ENCODE measurements at regions not wholly inside any gene's neighbourhood (a gene's known extent, or its start where the extent isn't known, plus 50 kb on each side); places are given as distances from the start of the nearest gene placed in this dataset.

- DNase-seq (ENCODE audit: low spot score): no peak
- H3K9me3 Mint-ChIP-seq: no peaks in the 10 kb centered on the region
- no peaks in the 10 kb centered on the region for H3K36me3 Mint-ChIP-seq (ENCODE audit: low read depth)
- no peaks in the 10 kb centered on the region for H3K27me3 Mint-ChIP-seq (ENCODE audit: low read depth)
- H3K4me3 Mint-ChIP-seq: no peak overlapping the region
- no peak overlapping the region for H3K27ac Mint-ChIP-seq
- no peaks in the 10 kb centered on the region for H3K4me1 Mint-ChIP-seq (ENCODE audit: low read depth)
Observed at GRCh38 chr3:159165961-159166360, 364.1 kb downstream of the MFSD1 start.

DNA sequence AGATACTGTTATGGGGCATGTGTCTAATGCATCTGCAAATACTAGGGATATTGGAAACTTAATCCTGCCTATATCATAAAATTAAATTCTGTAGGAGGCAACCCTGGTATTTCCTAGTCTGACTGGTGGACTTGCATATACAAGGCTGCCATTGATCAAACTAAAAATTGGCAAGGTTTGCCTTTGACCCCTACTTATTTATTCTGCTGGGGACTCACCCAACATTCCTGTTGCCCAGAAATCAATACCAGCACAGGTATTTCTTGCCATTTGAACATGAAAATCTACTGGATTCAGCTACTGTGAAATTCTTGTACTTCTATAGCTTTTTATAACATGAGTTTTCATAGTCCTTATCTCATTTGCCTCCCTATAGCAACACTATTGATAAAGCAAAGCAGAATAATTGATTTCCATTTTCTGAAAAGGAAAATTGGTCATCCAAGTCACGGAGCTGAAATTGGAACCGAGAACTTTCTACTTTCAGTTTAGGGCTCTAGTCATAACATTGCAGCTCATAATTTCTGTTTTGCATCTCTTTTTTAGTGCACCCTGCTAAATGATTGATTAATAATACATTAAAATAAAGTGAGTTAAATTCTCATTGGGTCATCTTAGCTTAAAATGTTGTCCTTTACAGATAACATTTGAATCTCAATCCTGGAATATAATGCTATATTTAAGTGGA, 365.2 kb downstream of the MFSD1 start:
- no peaks in the 10 kb centered on the region for H3K27me3 Mint-ChIP-seq (ENCODE audit: low read depth)
- H3K4me1 Mint-ChIP-seq (ENCODE audit: low read depth): no peaks in the 10 kb centered on the region
- H3K9me3 Mint-ChIP-seq: no peaks in the 10 kb centered on the region
- no peaks in the 10 kb centered on the region for H3K36me3 Mint-ChIP-seq (ENCODE audit: low read depth)
- DNase-seq (ENCODE audit: low spot score): no peak
- no peak overlapping the region for H3K4me3 Mint-ChIP-seq
- H3K27ac Mint-ChIP-seq: no peak overlapping the region

- no peaks in the 10 kb centered on the region for H3K4me1 Mint-ChIP-seq (ENCODE audit: low read depth)
- H3K27ac Mint-ChIP-seq: no peak overlapping the region
- H3K27me3 Mint-ChIP-seq (ENCODE audit: low read depth): no peaks in the 10 kb centered on the region
- DNase-seq (ENCODE audit: low spot score): no peak
- no peak overlapping the region for H3K4me3 Mint-ChIP-seq
- no peaks in the 10 kb centered on the region for H3K9me3 Mint-ChIP-seq
- H3K36me3 Mint-ChIP-seq (ENCODE audit: low read depth): no peaks in the 10 kb centered on the region
Observed at GRCh38 chr3:159168788-159169187, 366.9 kb downstream of the MFSD1 start.

GRCh38 chr3:159169828-159170227, 368.0 kb downstream of the MFSD1 start:
- Mint-ChIP-seq H3K9me3 (no peaks in the 10 kb centered on the region), H3K4me3 (no peak overlapping the region), H3K27me3 (ENCODE audit: low read depth) (no peaks in the 10 kb centered on the region), H3K27ac (no peak overlapping the region), H3K36me3 (ENCODE audit: low read depth) (no peaks in the 10 kb centered on the region), H3K4me1 (ENCODE audit: low read depth) (no peaks in the 10 kb centered on the region)
- no peak for DNase-seq (ENCODE audit: low spot score)

GRCh38 chr3:159170436-159171003, 368.7 kb downstream of the MFSD1 start:
- Mint-ChIP-seq H3K36me3 (ENCODE audit: low read depth) (no peaks in the 10 kb centered on the region), H3K4me3 (no peak overlapping the region), H3K27ac (no peak overlapping the region), H3K9me3 (no peaks in the 10 kb centered on the region), H3K27me3 (ENCODE audit: low read depth) (no peaks in the 10 kb centered on the region), H3K4me1 (ENCODE audit: low read depth) (no peaks in the 10 kb centered on the region)
- DNase-seq (ENCODE audit: low spot score): no peak

DNA sequence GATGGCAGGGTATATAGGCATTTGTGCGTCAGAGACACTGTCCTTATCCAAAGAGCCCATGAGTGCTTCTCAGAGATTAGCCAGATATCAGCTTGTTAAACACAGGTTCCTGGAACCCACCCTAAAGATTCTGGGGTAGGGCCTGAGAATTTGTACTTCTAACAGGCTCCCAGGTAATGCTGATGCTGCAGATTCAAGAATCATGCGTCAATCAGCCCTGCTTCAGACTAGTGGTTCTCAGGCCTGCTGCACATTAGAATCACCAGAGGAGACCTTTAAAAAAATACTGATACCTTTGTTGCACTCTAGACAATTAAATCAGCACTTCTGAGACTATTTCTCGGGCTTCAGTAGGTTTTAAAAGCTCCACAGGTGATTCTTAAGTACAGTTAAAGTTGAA, 369.5 kb downstream of the MFSD1 start:
- H3K27me3 Mint-ChIP-seq (ENCODE audit: low read depth): no peaks in the 10 kb centered on the region
- no peak overlapping the region for H3K4me3 Mint-ChIP-seq
- no peaks in the 10 kb centered on the region for H3K4me1 Mint-ChIP-seq (ENCODE audit: low read depth)
- no peaks in the 10 kb centered on the region for H3K9me3 Mint-ChIP-seq
- H3K27ac Mint-ChIP-seq: no peak overlapping the region
- DNase-seq (ENCODE audit: low spot score): no peak
- no peaks in the 10 kb centered on the region for H3K36me3 Mint-ChIP-seq (ENCODE audit: low read depth)

DNA sequence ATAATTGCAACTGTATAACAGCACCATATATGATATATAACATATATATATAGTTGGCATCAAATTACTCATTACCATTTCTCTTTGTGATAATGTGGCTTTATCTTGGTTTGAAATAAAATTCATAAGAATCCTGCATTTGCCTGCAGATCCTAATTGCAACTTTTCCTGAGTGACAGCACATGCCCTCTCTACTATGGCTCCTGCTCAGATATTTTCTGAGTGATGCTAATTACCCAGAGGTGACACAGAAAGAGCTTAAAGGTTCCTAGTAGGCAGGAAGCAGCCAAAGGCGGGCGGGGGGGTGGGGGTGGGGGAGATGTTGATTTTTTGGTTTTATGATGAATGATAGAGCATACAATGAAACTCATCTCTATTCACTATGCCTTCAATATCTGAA, 370.6 kb downstream of the MFSD1 start:
- DNase-seq (ENCODE audit: low spot score): no peak
- no peaks in the 10 kb centered on the region for H3K27me3 Mint-ChIP-seq (ENCODE audit: low read depth)
- H3K4me1 Mint-ChIP-seq (ENCODE audit: low read depth): no peaks in the 10 kb centered on the region
- no peaks in the 10 kb centered on the region for H3K9me3 Mint-ChIP-seq
- H3K4me3 Mint-ChIP-seq: no peak overlapping the region
- H3K36me3 Mint-ChIP-seq (ENCODE audit: low read depth): no peaks in the 10 kb centered on the region
- H3K27ac Mint-ChIP-seq: no peak overlapping the region

DNA sequence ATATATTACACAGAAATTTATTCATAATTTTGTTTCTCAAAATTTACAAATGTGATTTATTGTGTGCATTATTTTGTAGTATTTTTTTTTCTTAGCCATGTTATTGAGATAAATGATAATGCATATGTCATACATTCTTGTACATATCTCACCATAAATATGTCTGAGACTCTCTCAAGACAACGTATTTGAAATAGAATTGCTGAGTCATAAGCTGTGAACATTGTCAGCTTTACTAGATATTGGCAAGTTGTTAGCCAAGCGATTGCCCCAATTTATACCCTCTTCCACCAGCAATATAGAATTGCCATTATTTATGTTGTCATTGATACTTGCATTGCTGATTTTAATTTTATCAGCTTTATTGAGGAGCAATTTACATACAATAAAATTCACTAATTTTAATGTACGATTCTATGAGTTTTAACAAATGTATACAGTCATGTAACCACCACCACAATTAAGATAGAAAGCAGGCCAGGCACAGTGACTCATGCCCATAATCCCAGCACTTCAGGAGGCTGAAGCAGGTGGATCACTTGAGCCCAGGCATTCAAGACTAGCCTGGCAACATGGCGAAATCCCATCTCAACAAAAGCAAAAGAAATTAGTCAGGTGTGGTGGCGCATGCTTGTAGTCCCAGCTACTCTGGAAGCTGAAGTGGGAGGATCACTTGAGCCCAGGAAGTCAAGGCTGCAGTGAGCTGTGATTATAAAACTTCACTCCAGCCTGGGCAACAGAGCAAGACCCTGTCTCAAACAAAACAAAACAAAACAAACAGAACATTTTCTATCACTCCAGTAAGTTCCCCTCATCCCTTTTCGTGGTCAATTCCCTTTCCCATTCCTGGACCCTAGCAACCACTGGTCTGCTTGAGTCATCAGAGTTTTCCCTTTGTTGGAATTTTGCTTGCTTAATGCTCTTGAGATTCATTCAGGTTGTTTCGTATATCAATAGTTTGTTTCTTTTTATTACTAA, 373.1 kb downstream of the MFSD1 start:
- Mint-ChIP-seq H3K27me3 (ENCODE audit: low read depth) (no peaks in the 10 kb centered on the region), H3K27ac (no peak overlapping the region), H3K4me1 (ENCODE audit: low read depth) (no peaks in the 10 kb centered on the region), H3K36me3 (ENCODE audit: low read depth) (no peaks in the 10 kb centered on the region), H3K4me3 (no peak overlapping the region), H3K9me3 (no peaks in the 10 kb centered on the region)
- no peak for DNase-seq (ENCODE audit: low spot score)

DNA sequence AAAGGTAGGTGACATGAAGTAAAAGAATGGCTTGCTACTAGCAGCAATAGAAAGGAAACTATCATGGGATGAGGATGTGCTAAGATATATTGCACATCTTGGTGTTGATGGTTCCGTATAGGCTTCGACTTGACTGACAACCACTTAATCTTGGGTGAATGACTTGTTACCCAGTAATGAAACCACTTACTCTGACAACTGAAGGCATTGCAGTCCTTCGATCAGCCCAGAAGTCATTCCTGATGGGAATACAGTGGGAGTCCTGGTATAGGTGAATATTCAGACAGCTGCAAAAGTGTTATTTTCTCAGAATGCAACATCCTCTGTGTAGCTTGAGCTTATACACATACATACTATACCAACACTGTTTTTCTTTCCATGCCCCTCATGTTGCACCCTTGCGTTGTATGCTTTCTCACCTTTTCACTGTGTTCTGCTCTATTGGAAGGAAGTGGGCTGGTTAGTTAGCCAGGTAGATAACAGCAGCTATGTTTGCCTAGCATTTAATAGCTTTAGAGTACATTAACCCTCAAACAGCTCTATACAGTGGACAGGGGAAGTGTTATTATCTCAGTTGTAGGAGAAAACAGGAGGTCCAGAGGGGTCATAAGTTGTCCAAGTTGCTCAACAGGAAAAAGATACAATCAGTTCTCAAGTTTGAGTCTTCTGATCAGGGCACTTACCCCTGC, 376.5 kb downstream of the MFSD1 start:
- DNase-seq (ENCODE audit: low spot score): no peak
- Mint-ChIP-seq H3K36me3 (ENCODE audit: low read depth) (no peaks in the 10 kb centered on the region), H3K27ac (no peak overlapping the region), H3K27me3 (ENCODE audit: low read depth) (no peaks in the 10 kb centered on the region), H3K9me3 (no peaks in the 10 kb centered on the region), H3K4me1 (ENCODE audit: low read depth) (no peaks in the 10 kb centered on the region), H3K4me3 (no peak overlapping the region)

DNA sequence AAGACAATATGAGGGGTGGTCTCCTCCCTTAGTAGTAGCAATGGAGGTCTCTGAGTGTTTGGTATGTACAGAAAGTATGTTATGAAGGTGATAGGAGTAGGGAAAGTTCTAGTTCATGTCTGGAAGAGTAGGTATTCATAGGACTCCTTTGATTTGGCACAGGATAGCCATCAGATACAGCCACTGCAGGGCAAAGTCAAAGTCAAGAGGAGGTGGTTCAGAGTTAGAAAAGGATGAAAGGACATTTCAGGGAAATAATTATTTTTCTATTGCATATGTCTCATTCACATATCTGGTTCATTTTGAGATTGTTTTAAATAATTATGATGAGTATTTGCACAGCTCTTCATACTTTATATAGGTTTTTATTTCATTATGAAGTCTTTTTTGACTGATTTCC, 381.1 kb downstream of the MFSD1 start:
- no peak overlapping the region for H3K27ac Mint-ChIP-seq
- H3K27me3 Mint-ChIP-seq (ENCODE audit: low read depth): no peaks in the 10 kb centered on the region
- no peaks in the 10 kb centered on the region for H3K36me3 Mint-ChIP-seq (ENCODE audit: low read depth)
- DNase-seq (ENCODE audit: low spot score): no peak
- H3K9me3 Mint-ChIP-seq: no peaks in the 10 kb centered on the region
- no peaks in the 10 kb centered on the region for H3K4me1 Mint-ChIP-seq (ENCODE audit: low read depth)
- H3K4me3 Mint-ChIP-seq: no peak overlapping the region

DNA sequence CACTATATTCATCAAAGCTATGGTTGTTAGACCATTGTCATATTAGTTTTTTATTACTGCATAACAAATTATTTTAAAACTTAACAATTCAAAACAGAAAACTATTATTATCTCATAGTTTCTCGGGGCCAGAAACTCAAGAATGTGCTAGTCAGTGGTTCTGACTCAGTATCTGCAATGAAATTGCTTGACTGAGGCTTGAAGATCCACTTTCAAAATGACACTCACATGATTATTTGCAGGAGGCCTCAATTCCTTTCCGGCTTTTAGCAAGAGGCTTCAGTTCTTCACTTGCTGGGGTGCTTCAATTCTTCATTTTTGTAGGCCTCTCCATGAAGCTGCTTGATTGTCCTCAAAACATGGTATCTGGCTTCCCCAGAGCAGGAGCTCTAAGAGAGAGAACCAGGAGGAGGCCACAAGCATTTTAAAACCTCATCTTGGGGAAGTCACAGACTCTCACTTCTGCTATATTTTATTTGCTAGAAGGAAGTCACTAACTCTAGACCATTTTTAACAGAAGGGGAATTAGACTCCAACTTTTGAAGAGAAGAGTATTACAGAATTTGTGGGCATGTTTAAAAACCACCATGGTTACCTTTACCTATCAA, 383.7 kb downstream of the MFSD1 start:
- Mint-ChIP-seq H3K27ac (no peak overlapping the region), H3K9me3 (no peaks in the 10 kb centered on the region), H3K36me3 (ENCODE audit: low read depth) (no peaks in the 10 kb centered on the region), H3K4me1 (ENCODE audit: low read depth) (no peaks in the 10 kb centered on the region), H3K4me3 (no peak overlapping the region), H3K27me3 (ENCODE audit: low read depth) (no peaks in the 10 kb centered on the region)
- no peak for DNase-seq (ENCODE audit: low spot score)

DNA sequence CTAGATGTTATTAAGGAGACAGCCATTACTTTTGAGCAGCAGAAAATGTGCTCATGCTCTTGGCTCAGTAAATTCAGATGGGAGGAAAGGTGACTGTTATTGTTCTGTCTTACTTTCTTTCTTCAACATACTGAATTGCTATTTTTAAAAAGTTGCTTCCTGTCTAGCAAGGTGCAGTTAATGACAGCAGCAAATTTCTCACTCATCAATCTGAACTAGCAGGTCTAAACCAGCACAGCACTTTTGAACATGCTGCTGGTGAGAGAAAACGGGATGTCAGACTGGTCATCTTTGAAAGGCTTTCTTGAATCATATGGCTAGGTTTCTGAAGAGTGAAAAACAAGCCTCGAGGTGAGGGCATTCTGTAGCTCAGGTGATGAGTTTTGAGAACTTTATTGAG, 384.7 kb downstream of the MFSD1 start:
- DNase-seq (ENCODE audit: low spot score): no peak
- Mint-ChIP-seq H3K9me3 (no peaks in the 10 kb centered on the region), H3K27me3 (ENCODE audit: low read depth) (no peaks in the 10 kb centered on the region), H3K27ac (no peak overlapping the region), H3K4me1 (ENCODE audit: low read depth) (no peaks in the 10 kb centered on the region), H3K36me3 (ENCODE audit: low read depth) (no peaks in the 10 kb centered on the region), H3K4me3 (no peak overlapping the region)

- DNase-seq (ENCODE audit: low spot score): no peak
- Mint-ChIP-seq H3K36me3 (ENCODE audit: low read depth) (no peaks in the 10 kb centered on the region), H3K9me3 (no peaks in the 10 kb centered on the region), H3K4me1 (ENCODE audit: low read depth) (no peaks in the 10 kb centered on the region), H3K4me3 (no peak overlapping the region), H3K27me3 (ENCODE audit: low read depth) (no peaks in the 10 kb centered on the region), H3K27ac (no peak overlapping the region)
Observed at GRCh38 chr3:159187232-159187631, 385.4 kb downstream of the MFSD1 start.

Data from T-helper 2 cell treated with Interferon-gamma antibody and Interleukin-4, amounts not matched to agents 5 μg/mL and 100 μg/mL, for 36 hours (primary cell).